GM21717 (cell line): ENCODE measurements at regions not wholly inside any gene's neighbourhood (a gene's known extent, or its start where the extent isn't known, plus 50 kb on each side); places are given as distances from the start of the nearest gene placed in this dataset.
"Not testable (repeated sequence)": the region's sequence is repeated elsewhere in the genome, so short reads cannot be mapped to it uniquely, and the experiment has no call there.

Experiments
- ATAC-seq: cut with Tn5 transposase; IDR thresholded peaks from one replicate; pipeline ENCODE4 v1.9.1; 2021; ENCODE audit warnings: mild to moderate bottlenecking, moderate library complexity; ENCODE audit not compliant: unreplicated experiment

DNA sequence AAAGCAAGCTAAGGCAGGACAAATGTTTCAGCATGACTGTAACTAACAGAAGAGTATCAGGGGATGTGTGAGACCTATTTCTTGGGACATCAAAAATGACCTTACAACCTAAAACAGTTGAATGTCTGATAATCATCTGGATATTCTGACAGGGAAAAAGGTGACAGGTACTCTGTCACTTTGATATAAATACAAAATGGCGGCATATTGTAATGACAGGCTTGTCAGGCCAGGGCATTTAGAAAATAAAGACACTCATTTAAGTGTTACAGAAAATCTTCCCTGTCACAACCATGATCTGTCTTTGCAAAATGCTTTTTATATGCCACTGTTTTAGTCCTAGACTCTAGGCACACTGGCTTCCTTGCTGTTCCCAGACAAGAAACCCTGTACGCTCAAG, 1033.3 kb upstream of the FLRT2 start:
- ATAC-seq, result no peak

DNA sequence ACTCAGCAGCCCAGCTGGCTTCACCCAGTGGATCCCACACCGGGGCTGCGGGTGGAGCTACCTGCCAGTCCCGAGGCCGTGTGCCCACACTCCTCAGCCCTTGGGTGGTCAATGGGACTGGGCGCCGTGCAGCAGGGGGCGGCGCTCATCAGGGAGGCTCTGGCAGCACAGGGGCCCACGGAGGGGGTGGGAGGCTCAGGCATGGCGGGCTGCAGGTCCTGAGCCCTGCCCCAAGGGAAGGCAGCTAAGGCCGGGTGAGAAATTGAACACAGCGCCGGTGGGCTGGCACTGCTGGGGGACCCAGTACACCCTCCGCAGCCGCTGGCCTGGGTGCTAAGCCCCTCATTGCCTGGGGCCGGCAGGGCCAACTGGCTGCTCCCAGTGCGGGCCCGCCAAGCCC, 1017.1 kb upstream of the FLRT2 start:
- not testable (repeated sequence) for ATAC-seq

DNA sequence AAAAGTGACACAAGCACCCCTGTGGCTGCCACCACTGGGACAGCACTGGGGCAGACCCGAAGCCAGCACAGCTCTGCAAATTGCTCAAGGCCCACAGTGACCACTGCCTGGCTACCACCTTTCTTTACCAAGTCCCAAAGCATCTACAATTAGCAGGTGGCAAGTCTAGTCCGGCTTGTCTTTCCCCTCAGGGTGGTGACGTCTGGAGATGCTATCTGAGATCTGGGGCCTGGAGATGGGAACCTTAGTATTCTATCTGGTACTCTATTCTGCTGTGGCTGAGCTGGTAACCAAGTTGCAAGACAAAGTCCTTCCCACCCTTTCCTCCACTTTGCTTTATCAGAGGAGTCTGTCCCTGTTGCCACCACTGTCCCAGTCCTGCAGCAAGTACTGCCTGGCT, 1010.1 kb upstream of the FLRT2 start:
- ATAC-seq, result no peak

DNA sequence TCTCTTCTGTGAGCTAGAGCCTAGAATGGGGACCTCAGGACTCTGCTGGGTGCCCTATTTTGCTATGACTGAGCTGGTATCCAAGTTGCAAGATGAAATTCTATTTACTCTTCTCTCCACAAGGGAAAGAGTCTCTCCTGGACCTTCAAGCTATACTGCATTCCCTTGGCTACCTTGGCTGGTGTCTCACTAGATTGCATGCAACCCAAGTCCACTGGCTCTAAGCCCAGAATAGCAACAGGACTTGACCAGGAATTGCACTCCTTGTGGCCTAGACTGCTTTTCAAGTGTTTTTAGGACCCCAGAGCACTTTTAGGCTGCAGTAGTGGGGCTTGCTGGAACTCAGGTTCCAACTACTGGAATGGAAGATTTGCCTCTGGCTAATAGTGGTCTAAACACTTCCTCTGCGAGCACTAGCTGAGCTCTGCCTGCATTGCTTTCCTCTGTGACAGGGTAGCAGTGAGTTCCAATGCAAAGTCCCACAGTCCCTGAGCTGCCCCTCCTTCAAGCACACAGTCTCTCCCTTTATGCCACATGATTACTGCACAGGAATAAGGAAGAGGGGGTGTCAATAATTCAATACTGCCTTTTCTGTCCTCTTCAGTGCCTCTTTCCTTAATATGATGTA, 1009.1 kb upstream of the FLRT2 start:
- no peak for ATAC-seq

DNA sequence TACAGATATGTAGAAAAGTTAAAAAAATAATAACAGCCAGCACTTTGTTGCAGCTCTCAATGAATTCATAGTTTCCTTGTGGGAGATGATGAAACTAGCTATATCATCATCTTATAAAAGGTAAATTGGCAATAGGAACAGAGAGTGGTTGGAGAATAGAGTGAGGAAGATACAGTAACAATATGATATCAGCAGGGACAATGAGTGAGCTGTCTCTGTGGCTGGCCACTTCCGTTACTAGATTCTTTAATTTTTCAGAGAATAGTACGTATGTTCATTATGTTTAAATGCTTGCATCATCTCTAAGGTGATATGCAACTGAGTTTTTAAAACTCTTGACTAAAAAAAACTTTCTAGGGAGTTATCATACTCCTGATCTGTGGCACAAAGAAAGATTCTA, 1006.2 kb upstream of the FLRT2 start:
- ATAC-seq, result no peak

DNA sequence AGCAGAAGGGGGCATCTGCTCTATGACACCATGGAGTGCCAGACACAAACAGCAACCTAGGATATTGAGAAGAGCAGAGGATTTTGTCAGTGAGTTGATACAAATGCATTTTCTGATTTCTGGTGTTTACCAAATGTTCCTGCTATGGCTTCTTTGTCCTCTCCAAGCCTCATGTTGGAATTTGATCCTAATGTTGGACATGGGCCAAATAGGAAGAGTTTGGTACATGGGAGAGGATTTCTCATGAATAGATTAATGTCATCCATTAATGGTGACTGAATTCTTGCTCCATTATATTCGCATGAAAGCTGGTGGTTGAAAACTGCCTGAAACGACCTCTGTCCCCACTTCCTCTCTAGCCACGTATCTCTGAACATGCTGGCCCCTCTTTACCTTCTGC, 1002.2 kb upstream of the FLRT2 start:
- ATAC-seq, result no peak

DNA sequence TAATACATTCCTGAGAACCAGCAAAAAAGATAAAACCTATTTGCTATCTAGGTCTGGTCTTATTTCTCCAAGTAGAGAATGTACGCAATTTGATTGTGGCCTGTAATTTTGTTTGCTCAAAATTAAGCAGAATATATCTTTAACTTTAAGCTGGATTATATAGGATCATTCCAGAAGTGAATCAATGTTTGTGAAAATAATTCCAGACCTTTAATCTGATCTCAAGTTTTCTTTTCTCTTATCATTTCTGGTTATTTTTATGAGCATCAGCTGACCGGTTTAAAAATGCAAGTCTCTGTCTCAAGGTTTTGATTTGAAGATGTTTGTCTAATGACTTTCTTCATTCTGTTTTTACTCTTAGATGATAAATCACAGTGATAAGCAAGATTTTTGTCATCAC, 997.9 kb upstream of the FLRT2 start:
- no peak for ATAC-seq

DNA sequence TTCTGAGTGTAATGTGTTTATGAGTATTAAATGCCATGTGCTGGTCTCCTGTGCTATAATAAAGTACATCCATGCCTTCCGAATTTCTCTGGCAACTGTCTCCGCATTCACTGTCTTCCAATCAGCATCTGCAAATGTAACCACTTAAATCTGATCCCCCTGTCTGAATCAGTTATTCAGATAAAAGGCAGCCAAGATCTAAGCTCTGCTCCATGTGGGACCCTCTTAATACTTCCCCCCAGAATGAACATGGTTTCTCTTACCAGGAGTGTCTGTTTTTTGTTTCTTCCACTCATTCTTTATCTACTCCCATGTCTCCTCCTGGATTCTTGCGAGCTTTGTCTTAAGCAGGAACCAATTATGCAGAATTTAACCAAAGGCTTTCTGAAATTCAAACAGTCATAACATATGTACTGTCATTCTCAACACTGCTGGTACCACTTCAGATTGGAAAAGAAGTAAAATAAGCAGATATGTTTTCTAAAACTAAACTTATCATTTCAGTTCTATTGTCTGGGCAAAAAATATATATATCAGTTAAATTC, 996.7 kb upstream of the FLRT2 start:
- no peak for ATAC-seq

DNA sequence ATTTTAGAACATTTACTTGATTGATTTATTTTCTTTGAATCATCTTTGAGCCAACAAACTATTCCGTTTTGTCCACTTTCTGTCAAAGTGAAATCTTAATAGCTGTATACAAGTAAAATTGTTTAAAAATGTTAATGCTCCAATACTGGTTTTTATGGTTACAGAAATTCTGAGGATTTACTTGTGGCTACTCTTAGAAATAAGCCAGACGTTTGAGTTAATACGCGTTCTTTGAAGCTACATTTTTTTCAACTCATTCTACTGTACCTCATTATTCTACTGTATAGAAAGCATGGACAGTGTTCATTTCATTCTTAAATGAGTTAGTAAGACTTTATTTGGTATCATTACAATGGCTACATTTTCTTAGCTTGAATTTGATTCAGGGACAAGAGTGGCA, 996.2 kb upstream of the FLRT2 start:
- ATAC-seq, result no peak

DNA sequence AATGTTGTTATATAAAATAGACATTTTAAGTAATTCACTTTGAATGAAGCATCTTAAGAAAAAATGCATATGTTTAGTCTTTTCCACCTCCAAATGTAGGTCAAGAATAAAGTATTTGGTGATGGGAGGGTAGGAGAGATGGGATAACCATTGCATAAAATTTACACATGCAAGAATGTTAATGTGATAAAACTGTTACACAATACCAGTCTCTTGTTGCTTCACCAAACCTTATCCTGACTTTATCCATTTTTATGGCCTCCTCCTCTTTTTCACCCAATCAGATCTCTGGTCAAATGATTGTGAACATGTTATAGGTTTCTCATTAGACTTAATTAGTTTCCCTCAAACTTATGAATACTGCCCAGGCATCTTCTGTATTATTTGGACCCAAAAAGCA, 994.5 kb upstream of the FLRT2 start:
- ATAC-seq, result no peak

DNA sequence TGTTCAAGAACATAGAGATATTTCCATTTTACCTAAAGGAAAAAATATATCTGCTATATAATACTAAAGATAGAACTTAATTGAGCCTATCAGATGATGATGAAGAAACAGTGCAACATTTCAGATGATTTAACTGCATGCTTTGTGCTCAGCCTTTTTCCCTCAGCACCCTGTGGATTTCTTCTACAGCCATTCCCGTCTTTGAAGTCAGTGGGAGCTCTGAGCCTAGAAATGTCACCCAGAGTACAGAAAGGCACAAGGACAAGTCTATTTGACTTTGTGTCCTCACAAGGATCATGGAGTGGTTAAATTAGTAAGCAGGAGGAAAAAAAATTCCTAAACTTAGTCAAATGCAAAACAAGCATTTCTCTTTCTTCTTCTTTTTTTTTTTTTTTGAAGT, 994.0 kb upstream of the FLRT2 start:
- no peak for ATAC-seq

DNA sequence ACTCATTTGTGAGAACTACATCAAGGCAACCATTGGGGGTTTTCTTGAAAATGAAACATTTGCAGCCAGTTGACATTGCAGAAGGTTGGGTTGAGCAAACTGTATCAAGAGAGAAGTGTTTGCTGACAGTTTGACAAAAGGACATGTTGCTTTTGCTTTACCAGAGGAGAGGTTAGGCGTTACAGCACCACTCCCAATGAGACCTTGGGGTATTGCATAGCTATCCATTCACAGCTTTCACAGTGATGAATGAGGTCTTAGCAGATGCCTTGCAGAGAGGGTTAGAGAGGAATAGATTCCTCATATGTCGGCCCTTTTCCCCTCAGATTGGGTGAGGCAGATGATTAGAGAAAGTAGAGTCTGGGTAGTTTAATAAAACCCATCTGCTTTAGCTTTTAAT, 988.9 kb upstream of the FLRT2 start:
- ATAC-seq, result no peak

DNA sequence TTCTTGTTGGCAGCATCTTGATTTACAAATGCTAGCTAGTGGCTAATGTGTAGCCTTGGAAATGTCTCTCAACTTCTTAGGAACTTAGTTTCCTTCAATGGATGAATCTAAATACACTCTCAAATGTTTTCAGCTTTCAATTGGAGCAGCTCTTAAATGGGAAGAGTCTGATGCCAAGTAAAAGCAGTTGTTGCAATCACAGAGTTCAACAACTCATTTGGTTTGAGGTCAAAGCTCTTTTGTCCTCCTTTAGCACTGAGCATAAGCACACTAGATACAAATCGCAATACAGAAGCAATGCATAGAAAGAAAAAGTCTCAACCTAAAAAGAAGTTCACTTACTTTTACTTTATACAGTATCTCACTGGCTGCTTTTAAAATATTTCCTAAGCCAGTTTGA, 986.1 kb upstream of the FLRT2 start:
- no peak for ATAC-seq

DNA sequence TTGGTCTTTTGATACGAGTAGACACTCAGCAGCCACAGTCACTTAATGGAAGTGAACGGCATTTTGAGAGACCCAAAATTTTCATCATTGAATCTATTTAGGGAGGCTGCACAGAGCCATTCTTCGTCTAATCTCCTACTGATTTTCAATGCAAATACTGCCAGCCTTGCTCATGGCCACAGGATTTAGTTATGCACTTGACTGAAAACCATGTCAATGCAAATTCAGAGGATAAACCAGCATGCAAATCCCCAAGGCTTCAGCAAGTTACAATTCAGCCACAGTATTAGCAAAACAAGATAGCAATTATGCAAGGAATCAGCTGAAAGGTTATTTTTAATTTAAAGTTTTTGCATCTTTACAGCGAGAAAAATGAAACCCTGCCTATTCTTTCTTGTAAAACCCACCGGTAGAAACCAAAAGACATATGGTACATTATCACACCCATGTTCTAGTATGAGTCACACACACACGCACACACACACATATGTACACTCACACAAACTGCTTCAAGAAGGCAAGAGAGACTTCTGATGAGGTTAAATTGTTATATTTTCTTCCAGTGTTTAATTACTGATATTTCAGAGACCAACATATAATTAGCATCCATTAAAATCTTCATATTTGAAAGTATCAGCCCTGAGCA, 985.3 kb upstream of the FLRT2 start:
- no peak for ATAC-seq

DNA sequence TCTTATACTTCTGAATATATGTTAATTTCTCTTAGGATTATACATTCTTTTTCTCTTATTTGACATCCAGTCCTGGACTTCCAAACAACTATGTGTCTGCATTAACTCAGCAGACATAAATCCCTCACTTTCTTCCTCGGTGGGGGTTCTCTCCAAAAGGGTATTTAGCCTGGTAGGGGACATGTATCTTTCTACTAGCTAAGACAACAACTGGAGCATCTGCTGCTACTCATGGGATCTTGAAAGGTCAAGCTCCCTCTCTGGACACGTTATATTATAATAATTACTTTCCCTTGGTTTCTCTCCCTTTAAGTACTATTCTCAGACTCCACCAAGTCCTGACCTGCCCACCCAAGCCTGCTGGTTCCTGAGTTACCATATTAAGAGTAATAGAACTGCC, 983.7 kb upstream of the FLRT2 start:
- no peak for ATAC-seq

DNA sequence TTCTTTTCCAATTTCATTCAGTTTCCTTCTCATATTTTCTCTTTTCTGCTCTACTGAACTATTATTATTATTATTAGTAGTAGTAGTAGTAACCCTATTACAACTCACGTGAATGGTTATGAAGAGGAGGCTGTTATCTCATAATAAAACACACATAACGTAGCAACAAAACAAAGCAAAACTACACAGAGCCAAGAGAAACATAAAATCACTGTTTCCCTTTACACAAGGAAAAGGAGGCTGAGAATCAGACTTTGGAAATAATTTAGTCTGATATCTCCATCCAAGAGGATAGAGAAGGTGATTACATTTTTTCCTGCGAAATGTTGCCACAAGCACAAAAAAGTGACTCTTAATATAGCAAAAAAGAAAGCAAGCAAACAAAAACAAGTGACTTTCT, 975.8 kb upstream of the FLRT2 start:
- ATAC-seq, result no peak

DNA sequence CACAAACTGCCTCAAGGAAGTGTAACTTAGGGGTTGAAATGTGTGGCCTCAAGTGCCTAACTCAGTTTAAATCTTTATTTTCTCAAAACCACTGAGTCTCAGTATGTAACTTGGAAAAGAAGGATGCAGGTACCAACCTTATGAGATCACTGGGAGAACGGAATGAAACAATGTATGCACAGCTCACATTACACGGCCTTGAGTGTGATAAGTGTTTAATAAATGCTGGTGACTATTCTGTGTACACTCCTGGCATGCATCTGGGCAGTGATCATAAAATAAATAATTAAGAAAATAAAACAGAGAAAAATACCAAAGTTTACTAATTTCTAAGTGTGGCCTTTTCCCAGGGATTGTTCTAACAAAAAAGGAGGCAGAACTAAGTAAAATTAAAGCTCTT, 974.5 kb upstream of the FLRT2 start:
- no peak for ATAC-seq

DNA sequence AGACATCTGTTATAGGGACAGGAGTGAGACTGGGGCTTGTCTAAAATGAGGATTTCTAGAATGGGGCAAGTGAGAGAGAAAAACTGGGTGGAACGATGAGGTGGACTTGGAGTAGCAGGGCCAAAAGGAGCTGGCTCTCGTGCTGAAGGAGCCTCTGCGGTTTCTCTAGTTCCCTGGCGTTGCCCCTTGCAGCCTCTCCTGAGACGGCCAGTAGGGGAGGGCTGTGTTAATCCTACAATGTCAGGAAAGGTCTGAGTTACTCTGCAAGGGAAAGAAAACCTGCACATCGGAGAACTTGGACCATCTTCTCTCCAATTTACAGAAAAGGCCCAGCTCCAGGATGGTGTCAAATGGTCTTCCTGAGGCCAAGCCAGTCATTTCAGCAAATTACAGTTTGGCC, 963.8 kb upstream of the FLRT2 start:
- no peak for ATAC-seq

DNA sequence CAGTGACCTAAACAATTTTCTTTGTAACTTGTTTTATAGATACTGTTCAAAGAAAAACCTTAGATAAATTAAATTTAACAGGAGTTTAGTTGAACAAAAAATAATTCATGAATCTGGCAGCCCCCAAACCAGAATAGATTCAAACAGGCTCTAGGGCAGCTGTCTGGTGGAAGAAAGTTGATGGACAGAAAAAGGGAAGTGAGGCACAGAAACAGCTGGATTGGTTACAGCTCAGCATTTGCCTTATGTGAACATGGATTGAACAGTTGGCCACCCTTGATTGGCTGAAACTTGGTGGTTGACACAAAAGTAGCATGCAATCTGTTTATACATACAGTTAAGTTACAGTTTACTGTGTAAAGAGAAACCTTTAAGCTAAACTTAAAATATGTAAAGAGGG, 954.3 kb upstream of the FLRT2 start:
- ATAC-seq, result no peak

DNA sequence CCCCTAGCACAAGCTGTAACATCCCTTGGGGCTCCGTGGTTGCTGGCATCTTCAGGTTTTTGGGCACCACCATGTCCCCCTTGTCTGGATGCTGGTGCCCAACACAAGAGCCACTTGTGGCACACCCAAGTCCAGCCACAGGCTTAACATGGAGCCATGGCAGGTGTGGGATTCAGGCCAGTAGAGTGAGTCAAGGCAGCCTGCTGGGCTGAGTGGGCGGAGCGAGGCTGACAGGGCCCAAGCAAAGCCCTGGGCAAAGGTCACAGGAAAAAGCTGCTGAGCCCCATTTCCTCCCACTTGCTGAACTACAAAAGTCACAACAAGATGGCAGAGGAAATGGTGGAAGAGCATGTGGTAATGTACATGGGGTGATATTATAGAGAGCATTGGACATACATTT, 950.7 kb upstream of the FLRT2 start:
- ATAC-seq, result no peak

DNA sequence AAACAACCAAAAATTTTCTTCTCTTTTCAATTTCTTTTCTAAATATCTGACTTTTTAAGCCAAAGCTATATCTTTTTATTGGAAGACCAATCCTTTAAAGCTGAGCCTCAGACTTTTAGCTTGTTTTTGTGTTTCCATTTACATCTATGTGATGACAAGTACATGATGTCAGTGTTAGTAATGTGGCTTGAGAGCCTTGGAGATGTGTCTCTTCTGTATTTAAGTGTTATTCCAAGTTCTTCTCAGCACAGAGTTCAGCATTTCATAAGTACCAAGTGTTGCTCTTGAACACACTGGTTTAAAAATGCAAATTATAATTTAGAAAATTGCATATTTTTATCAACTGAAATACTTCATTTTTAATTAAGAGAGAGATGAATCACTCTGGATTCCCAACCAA, 948.9 kb upstream of the FLRT2 start:
- no peak for ATAC-seq

DNA sequence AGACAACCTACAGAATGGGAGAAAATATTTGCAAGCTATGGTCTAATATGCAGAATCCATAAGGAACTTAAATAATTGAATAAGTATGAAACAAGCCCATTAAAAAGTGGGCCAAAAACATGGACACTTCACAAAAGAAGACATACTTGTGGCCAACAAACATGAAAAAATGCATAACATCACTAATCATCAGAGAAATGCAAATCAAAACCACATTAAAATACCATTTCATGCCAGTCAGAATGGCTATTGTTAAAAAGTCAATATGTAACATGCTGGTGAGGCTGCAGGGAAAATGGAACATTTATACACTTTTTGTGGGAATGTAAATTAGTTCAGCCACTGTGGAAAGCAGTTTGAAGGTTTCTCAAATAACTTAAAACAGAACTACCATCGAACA, 945.4 kb upstream of the FLRT2 start:
- no peak for ATAC-seq
